GM12865 (cell line): ENCODE measurements at regions not wholly inside any gene's neighbourhood (a gene's known extent, or its start where the extent isn't known, plus 50 kb on each side); places are given as distances from the start of the nearest gene placed in this dataset.
"Not testable (repeated sequence)": the region's sequence is repeated elsewhere in the genome, so short reads cannot be mapped to it uniquely, and the experiment has no call there.

ENCODE experiments used
- DNase-seq: peaks from one replicate; pipeline ENCODE4 v3.0.0; 2010; ENCODE audit warnings: low read depth
- H3K4me3 ChIP-seq: 2 replicates; pipeline ENCODE4 v1.5.1; 2011; ENCODE audit warnings: mild to moderate bottlenecking, low read depth, low read length, control low read depth

DNA sequence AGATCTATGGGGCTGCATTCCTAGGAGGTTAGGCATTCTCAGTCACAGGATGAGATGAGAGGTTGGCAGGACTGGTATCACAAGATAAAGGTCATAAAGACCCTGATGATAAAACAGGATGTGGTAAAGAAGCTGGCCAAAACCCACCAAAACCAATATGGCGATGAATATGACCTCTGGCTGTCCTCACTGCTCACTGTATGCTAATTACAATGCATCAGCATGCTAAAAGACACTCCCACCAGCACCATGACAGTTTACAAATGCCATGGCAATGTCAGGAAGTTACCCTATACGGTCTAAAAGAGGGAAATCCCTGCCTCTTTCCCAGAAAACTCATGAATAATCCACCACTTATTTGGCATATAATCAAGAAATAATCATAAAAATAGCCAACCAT is 138.8 kb upstream of the NBPF19 start:
- not testable (repeated sequence) for DNase-seq, H3K4me3 ChIP-seq

DNA sequence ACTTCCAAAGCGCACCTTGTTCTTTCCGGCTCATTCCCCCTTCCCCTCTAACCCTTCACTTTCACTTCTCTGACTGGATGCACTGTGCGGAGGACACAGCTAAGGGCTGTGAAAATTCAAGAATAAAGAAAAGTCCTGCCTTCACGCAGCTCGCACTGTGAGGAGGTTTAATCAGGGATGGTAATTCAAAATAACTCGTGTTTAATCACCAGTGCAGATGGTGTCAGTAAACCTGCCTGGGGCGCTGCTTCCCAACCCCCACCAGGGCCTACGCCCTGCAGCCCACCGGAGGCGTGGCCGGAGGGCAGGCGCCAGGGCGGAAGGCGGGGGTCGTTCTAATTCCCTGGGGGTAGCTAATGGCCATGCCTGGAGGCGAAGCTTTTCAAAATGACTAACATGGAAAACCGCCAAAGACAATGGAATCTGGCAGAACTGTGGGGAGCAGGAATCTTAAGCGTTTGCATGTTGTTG is 136.6 kb upstream of the NBPF19 start:
- H3K4me3 ChIP-seq, DNase-seq: not testable (repeated sequence)

DNA sequence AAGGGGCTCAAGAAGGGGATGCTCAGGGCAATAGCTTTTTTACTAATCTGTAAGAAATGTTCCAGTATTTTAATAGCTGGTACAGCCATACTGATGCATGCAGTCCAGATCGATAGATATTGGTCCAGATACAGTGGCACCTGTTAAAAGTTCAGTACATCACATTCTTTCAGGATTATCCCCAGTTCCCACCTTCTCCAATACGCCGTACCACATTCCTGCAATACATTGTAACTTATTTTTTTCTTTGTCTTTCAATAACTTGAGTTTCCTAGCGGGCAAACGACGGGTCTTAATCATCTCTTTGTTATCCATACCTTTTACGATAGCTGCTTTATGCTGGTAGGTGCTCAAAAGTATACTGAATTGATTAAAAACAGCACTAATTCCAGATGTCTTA is 136.1 kb upstream of the NBPF19 start:
- not testable (repeated sequence) for H3K4me3 ChIP-seq, DNase-seq

DNA sequence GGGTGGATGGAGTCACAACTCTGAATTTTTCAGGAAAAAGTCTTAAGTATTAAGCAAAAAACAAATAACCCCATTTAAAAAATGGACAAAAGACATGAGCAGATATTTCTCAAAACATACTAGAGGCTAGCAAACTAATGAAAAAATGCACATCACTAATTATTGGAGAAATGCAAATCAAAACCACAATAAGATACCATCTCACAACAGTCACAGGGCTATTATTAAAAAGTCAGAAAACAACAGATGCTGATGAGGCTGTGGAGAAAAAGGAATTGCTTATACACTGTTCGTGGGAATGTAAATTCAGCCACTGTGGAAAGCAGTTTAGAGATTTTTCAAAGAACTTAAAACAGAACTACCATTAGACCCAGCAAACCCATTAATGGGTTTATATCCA is 125.4 kb upstream of the NBPF19 start:
- H3K4me3 ChIP-seq, DNase-seq: not testable (repeated sequence)

DNA sequence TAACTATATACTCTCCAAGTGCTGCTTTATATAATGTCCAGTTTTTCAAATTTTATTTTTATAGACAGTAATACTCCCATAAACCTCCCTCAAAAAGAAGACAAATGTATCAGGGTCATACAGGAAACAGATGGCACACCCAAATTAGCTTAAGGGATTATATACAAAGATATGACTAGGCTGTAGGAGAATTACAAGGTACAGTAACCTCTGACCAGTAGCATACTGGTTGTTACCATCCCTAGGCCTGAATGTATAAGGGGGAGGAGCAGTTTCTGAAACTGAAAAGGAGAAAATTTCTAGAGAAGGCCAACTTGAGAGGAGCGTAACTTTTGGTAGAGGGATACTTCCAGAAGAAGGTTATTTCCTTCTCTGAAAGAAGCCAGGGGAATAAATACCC is 122.6 kb upstream of the NBPF19 start:
- not testable (repeated sequence) for DNase-seq, H3K4me3 ChIP-seq

DNA sequence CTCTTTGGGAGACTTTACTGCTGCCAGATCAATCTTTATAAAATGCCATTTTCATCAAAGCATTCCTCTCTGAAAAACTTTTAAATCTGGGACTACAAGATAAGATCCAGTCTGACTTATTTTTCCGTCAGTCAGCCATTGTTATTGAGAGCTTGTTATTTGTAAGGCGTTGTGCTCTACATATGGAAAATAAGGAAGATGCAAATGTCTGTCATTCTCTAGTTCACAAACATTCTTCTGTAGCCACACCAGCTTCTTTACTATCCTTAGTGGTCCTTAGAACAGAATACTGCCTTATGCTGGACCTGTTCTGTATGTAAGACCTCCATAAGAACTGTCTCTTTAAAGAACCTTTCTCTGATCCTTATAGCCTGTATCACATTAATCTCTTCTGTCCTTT is 120.3 kb upstream of the NBPF19 start:
- not testable (repeated sequence) for DNase-seq, H3K4me3 ChIP-seq

DNA sequence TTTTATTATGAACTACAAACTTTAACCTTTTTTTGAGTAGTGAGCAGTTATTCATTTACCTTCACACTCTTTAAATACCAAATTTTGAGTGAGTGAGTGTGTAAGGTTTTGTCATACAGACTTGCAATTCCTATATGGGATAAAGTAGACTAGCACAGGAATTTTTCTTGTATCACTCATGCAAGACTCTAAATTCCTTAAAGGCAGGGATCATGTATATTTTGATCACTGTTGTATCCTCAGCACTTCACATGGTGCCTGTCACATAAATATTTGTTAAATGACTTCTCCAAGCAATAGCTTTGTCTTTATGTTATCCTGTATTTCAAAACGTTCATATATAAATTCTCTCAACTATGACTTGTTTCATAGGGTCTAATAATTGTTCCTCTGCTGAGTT is 119.1 kb upstream of the NBPF19 start:
- not testable (repeated sequence) for DNase-seq, H3K4me3 ChIP-seq

DNA sequence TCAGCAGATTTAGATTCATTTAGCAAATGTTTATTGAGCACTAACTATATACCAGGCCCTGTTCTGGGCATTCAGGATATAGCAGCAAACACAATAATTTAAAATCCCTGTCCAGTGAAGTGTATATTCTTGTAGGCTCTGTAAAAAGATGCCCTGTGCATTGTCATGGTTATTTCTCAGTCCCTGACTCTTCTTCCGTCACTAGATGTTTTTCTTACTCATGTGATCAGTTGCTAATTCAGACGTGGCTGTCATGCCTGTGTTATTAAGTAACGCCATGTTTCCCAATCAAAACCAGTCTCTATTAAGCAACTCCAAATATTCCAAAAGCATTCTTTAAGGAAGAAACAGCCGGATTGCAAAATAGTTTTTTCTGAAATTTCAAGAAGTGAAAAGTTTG is 118.7 kb upstream of the NBPF19 start:
- not testable (repeated sequence) for DNase-seq, H3K4me3 ChIP-seq

DNA sequence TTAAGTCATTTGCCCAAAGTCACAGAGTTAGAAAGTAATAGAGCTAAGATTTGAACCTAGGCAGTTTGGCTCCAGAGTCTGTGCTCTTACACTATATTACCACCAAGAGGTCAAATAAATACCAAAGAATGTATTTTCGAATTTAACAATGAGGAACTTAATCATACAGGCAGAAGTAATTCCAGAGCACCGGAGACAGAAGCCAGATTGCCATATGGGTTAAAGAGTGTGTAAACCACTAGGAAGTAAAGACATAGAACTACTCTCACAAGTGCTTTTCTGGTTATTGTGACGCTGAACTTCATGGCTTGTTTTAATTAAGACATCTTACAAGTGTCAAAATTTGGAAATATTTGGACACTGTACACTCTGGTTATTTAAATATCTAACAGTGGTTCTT is 114.5 kb upstream of the NBPF19 start:
- not testable (repeated sequence) for DNase-seq

DNA sequence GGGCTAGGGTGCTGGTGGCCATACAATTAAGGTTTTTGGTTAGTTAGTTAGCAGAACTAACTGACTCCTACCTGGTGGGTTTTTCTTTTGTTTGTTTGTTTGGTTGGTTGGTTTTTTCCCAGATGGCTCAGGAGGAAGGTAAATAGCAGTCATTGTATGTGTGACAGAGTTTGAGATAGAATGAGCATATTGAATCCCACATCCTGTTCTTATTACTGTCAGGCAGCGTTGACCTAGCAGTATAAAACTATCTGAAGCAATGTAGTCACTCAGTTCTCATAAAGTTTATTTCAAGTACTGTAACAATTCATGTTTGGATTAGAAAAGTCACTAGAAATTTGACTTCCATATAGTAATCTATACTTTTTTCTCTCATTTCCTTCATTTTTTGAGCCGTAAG is 113.5 kb upstream of the NBPF19 start:
- not testable (repeated sequence) for DNase-seq

More for the DNA sequence above, 114.5 kb upstream of the NBPF19 start:
- H3K4me3 ChIP-seq: not testable (repeated sequence)

DNA sequence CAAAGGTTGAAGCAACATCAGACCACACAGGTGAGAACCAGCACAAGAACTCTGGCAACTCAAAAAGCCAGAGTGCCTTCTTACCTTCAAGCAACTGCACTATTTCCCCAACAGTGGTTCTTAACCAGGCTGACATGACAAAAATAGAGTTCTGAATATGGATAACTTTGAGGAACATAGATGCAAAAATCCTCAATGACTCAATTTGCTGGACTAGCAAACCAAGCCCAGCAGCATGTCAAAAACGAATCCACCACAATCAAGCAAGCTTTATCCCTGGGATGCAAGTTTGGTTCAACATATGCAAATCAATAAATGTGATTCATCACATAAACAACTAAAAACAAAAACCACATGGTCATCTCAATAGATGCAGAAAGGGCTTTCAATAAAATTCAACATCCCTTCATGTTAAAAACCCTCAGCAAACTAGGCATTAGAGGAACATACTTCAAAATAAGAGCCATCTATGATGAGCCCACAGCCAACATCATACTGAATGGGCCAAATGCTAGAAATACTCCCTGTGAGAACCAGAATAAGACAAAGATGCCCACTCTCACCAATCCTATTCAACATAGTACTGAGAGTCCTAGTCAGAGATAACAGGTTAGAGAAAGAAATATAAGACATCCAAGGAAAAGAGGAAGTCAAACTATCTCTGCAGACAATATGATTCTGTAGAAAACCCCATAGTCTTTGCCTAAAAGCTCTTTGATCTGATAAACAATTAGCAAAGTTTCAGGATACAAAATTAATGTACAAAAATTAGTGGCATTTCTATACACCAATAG is 110.5 kb upstream of the NBPF19 start:
- H3K4me3 ChIP-seq, DNase-seq: not testable (repeated sequence)

More for the DNA sequence above, 113.5 kb upstream of the NBPF19 start:
- H3K4me3 ChIP-seq: not testable (repeated sequence)

DNA sequence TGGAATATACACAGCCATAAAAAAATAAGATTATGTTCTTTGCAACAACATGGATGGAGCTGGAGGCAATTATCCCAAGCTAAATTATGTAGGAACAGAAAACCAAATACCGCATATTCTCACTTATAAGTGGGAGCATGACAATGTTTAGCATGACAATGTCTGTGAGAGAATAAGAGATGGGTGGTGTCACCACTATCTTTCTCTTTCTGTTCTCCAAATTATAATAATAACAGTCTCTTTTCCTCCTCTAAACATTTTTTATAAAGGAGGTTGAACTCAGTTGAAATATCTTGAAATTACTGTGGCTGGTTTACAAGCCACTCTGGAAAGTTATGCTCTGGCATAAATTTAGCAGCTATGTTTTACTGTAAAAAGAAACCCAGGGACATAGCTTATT is 108.4 kb upstream of the NBPF19 start:
- H3K4me3 ChIP-seq, DNase-seq: not testable (repeated sequence)

DNA sequence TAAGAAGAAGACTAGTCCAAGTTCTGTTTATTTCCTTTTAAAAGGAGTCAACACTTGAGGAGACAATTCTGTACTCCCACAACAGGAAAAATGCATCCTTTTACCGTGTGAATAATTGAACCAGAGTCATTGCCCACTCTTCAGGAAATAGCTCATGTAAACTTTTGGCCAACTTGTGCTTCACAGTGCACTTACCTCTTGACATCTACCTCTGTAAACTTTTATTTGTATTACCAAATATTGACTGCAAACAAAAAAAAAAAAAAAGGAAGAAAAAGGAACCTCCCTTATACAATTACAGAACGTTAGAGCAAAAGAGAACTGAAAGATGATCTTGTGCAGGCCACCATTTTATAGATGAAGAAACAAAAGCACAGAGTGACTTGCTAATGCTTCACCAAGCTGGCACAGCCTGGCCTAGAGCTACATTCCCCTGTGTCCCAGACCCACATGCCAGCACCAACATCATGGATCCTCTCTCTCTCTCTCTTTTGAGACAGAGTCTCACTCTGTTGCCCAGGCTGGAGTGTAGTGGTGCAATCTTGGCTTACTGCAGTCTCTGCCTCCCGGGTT is 107.3 kb upstream of the NBPF19 start:
- not testable (repeated sequence) for DNase-seq, H3K4me3 ChIP-seq

DNA sequence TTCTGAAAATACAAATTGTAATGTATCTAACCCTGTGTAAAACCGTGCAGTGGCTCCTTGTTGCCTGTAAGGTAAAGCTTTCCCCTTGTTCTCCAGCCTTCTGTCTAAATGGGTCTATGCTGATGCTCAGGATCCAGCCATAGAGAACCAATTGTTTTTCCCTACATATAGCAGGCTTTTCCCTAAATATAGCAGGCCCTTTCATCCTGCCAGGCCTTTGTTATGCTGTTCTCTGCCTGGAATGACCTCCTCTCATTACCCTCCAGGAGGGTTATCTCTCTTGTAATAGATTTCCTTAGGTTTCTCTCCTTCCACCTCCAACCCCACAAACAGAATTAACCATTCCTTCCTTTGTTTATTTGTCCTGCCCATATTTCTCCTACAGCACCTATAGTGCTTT is 106.5 kb upstream of the NBPF19 start:
- not testable (repeated sequence) for H3K4me3 ChIP-seq, DNase-seq

DNA sequence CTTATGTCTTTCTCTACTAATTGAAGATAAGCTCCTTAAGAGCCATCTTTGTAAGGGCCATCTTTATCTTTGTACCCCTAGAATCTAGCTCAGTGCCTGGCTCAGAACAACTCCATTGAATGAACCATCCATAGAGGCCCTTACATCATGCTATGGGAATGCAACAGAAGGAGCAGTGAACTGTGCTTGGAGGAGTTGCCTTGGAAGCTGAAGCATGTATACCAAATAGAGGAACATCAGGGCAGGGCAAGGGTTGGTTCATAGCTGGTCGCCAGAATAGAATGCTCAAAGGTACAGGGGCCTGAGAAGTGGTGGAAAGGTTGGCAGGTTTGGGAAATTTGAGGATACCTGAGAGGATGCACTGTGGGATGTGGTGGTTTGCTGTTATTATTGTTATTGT is 105.8 kb upstream of the NBPF19 start:
- not testable (repeated sequence) for H3K4me3 ChIP-seq, DNase-seq

DNA sequence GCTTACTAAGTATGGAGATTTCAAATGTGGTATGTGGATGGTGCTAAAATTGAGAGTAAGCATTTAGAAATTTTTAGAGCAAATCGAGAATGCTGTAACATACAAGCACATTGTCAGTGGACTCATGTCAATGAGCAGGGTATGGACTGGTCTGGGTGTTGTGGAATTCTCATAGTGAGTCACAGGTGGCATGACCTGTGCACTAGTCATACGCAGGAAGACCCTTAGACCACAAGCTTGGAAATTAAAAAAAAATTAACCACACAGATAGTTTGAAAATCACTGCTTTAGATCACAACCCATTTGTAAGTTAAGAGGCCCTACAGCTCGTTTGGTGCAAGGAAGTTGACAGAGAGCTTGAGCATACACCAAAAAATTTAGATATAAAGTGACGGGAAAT is 102.9 kb upstream of the NBPF19 start:
- DNase-seq, H3K4me3 ChIP-seq: not testable (repeated sequence)

DNA sequence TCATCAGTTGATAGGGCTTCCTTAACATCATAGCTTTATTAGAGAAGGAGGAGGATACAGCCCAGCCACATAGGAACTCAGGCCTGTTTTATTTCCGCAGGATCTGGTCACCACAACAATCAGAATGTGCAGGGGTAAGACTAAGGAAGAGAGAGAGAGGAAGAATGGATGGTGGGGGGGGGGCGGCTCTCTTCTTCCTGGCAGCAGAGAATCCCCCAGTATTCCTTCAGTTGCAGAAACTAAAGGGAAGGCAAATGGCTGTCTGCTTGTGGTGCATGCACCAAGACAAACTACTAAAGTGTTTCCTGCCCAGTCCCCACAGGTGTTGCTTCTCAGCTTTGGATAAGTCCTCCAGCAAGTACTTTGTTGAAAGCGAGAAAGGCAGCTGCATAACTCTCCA is 96.4 kb upstream of the NBPF19 start:
- DNase-seq: not testable (repeated sequence)

DNA sequence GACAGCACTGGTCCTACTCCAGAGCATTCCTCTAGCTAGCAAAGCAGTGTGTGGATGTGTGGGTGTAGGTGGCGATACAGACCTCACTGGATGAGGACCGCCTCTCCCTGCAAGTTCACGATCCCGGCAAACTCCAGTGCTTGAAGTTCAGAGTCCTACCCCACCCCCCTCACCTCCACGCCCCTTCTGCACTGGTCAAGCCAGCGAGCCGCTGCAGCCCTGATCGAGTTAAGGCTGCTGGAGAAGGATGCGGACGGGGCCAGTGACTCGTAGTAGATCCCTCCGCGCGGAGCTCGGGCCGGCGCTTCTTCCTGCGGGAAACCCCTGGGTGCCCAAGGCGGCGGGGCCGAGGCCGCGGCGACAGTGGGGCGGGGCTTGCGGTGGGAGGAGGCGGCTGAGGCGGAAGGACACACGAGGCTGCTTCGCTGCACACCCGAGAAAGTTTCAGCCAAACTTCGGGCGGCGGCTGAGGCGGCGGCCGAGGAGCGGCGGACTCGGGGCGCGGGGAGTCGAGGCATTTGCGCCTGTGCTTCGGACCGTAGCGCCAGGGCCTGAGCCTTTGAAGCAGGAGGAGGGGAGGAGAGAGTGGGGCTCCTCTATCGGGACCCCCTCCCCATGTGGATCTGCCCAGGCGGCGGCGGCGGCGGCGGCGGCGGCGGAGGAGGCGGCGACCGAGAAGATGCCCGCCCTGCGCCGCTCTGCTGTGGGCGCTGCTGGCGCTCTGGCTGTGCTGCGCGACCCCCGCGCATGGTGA is 84.5 kb upstream of the NBPF19 start:
- peak; percentile 76 for DNase-seq

More for the DNA sequence above, 96.4 kb upstream of the NBPF19 start:
- not testable (repeated sequence) for H3K4me3 ChIP-seq

DNA sequence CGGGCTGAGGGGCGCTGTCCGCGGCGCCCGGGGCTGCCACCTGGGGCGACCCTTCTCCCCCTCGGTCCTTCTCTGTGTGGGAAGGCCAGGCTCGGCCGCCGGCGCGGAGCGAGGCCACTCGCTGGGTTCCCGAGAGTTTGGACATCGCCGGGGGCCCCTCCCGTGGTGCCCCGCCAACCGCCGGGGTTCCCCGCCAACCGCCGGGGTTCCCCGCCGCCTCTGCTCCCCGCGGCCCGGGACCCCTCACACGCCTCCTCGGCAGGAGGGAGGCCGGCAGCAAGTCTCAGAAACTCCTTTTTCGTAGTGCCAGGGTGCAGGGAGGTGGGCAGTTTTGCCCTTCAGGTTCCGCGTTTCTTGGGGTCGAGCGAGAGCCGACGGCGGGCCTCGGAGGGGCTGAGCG is 83.9 kb upstream of the NBPF19 start:
- H3K4me3 ChIP-seq: peak overlapping the region; percentile 26
- not testable (repeated sequence) for DNase-seq

More for the DNA sequence above, 84.5 kb upstream of the NBPF19 start:
- H3K4me3 ChIP-seq: peak overlapping the region; percentile 39

DNA sequence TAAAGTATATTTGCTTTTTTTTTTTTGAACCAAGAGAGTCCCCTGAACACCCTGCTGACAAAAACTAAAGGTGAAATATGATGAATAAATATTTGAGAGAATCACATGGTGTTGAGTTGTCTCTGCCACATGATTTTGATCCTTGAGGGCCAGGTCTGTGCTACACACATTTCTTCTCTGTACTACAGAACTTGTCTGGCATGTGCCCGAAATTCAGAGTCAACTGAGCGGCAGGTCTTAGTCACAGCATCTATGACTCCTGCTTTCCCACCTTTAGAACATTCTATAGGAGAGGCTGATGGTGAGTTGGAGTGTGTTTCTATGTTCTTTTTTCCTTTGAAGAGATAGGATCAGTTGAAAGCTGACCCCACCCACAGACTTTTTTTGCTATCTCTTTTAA is 79.0 kb upstream of the NBPF19 start:
- DNase-seq, H3K4me3 ChIP-seq: not testable (repeated sequence)
